ENCODE measurements at regions not wholly inside any gene's neighbourhood (a gene's known extent, or its start where the extent isn't known, plus 50 kb on each side); places are given as distances from the start of the nearest gene placed in this dataset.
"Not testable (repeated sequence)": the region's sequence is repeated elsewhere in the genome, so short reads cannot be mapped to it uniquely, and the experiment has no call there.

- intact Hi-C loops (cut with DNase I) = no loop called here
- H3K9me3 ChIP-seq = no peaks in the 10 kb centered on the region
- H3K27me3 ChIP-seq (ENCODE audit: low read depth) = no peaks in the 10 kb centered on the region
- TF ChIP-seq CTCF (IDR thresholded peaks at IDR 0.05) = no peak
- H3K36me3 ChIP-seq = no peaks in the 10 kb centered on the region
- DNase-seq (no peak), ATAC-seq (no peak)
- no peak overlapping the region for H3K4me3 ChIP-seq
- H3K27ac ChIP-seq = no peak overlapping the region
- no peaks in the 10 kb centered on the region for H3K4me1 ChIP-seq
Measured at GRCh38 chr18:22528291-22528690, 110.6 kb upstream of the CTAGE1 start.

- H3K4me1 ChIP-seq; H3K36me3 ChIP-seq; ATAC-seq; H3K27me3 ChIP-seq (ENCODE audit: low read depth); DNase-seq; H3K9me3 ChIP-seq; H3K4me3 ChIP-seq; H3K27ac ChIP-seq; intact Hi-C loops (cut with DNase I): not testable (repeated sequence)
Measured at GRCh38 chr18:22534706-22535105, 117.0 kb upstream of the CTAGE1 start.

GRCh38 chr18:22536558-22536957 lies 118.8 kb upstream of the CTAGE1 start:
- H3K9me3 ChIP-seq = no peaks in the 10 kb centered on the region
- H3K4me3 ChIP-seq = no peak overlapping the region
- ATAC-seq (no peak), DNase-seq (no peak)
- no peaks in the 10 kb centered on the region for H3K27me3 ChIP-seq (ENCODE audit: low read depth)
- H3K36me3 ChIP-seq = no peaks in the 10 kb centered on the region
- H3K4me1 ChIP-seq = no peaks in the 10 kb centered on the region
- intact Hi-C loops (cut with DNase I) = no loop called here
- no peak overlapping the region for H3K27ac ChIP-seq
- TF ChIP-seq CTCF (IDR thresholded peaks at IDR 0.05) = no peak

DNA sequence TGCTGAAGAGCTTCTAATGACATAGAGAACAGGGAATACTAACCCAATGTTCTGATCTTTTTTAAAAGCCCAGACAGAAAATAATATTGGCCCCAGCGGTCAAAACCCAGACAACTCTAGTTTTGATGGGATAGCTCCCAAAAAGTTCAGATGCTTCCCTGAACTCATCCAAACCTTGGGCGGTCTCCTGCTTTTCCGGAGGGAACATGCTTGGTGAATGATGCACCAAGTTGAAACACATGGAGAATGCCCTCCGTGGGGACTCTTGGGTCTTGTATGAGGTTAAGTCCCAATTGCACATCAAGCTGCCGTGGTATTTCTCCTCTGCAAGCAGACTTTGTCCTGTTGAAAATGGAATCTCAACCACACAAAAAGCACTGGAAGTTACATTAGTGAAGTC lies 120.7 kb upstream of the CTAGE1 start:
- intact Hi-C loops (cut with DNase I) = no loop called here
- no peaks in the 10 kb centered on the region for H3K9me3 ChIP-seq
- H3K36me3 ChIP-seq = no peaks in the 10 kb centered on the region
- ATAC-seq (no peak), DNase-seq (no peak)
- no peaks in the 10 kb centered on the region for H3K4me1 ChIP-seq
- H3K27me3 ChIP-seq (ENCODE audit: low read depth) = no peaks in the 10 kb centered on the region
- no peak for TF ChIP-seq CTCF (IDR thresholded peaks at IDR 0.05)
- H3K4me3 ChIP-seq = no peak overlapping the region
- H3K27ac ChIP-seq = no peak overlapping the region

DNA sequence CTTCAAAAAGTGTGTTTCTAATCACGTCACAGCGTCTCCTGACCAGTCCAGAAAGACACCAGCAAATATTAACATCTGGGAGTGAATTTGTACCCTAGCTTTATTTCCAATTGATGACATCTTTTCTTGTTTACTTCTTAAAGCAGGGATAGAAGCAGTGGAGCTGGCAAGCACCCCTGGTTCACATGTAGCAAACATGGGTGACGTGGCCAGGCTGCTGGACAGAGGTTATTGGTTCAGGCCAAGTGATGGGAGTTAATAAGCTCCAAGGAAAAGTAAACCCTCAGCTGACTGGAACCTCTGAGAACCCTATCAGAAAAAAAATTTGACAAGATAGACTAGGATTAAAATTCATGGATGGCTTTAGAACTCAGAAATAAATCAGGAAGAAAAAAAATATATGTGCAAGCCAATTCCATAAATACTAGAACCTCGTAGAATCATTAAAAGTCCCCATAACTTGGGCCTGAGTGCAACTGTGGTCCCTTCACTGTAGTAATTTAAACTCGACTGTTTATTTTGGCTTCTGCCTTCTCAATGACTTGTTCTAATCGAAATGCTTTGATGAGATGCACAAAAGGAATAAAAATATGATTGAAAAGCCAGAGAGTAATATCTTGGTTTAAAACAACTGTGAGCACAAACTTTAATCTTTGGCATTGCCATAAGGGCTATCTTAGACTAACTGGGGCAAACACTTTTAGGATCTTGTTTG lies 121.5 kb upstream of the CTAGE1 start:
- intact Hi-C loops (cut with DNase I) = no loop called here
- no peak for ATAC-seq
- H3K27ac ChIP-seq = no peak overlapping the region

More for the DNA sequence above, 121.5 kb upstream of the CTAGE1 start:
- Histone ChIP-seq H3K36me3 (no peaks in the 10 kb centered on the region), H3K27me3 (ENCODE audit: low read depth) (no peaks in the 10 kb centered on the region), H3K9me3 (no peaks in the 10 kb centered on the region), H3K4me3 (no peak overlapping the region), H3K4me1 (no peaks in the 10 kb centered on the region)
- DNase-seq = no peak
- no peak for TF ChIP-seq CTCF (IDR thresholded peaks at IDR 0.05)
